NCI-H510A (cell line): ENCODE measurements at regions not wholly inside any gene's neighbourhood (a gene's known extent, or its start where the extent isn't known, plus 50 kb on each side); places are given as distances from the start of the nearest gene placed in this dataset.
A peak's percentile ranks its signal among the peaks of the same experiment; 100 is the strongest.
"Not testable (repeated sequence)": the region's sequence is repeated elsewhere in the genome, so short reads cannot be mapped to it uniquely, and the experiment has no call there.

Experiments
- DNase-seq: peaks from one replicate; lab custom pipeline; 2025; lab: John Stamatoyannopoulos, UW

GRCh38 chr7:51613911-51614357 lies 297.3 kb upstream of the COBL start:
- DNase-seq, result no peak

DNA sequence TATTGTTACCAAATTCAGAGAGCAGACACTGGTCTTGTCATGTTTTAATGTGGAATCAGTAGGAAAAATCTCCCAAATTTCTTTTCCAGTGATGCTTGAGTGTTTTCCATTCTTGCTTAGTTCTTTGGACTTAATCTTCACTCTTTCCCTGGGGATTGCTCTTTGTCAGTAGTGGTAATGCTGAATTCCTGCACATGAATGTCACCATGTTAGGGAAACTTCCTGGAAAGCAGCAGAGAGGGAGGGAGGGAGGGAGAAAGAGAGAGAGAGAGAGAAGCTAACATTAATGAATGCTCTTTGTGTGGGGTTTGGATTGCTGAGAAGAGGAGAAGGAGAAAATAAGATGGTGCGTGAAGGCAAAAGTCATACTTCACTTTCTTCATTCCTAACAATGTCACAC lies 295.3 kb upstream of the COBL start:
- no peak for DNase-seq

DNA sequence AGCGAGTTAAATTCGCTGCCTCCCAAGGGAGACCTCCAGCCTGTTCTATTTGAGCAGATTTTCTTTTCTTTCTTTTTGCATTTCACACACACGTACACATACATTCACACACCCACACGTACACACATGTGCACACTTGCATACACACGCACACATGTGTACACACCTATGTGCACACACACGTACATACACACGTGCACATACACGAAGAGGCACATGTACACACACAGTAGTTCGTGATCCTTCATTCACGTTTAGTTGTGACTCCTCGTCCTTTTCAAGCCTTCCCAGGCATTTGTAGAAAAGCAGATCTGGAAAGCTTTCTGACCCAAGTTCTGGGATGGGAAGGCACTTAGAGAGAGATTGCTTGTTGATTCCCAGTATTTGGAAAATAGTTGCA lies 290.8 kb upstream of the COBL start:
- DNase-seq, result no peak

- peak; percentile 19 for DNase-seq
These were observed 290.1 kb upstream of the COBL start for GRCh38 chr7:51606601-51607154.

GRCh38 chr7:51602376-51602775 lies 285.8 kb upstream of the COBL start:
- DNase-seq, result no peak

- no peak for DNase-seq
These were observed 284.9 kb upstream of the COBL start for GRCh38 chr7:51601461-51601860.

- DNase-seq, result not testable (repeated sequence)
These were observed 283.3 kb upstream of the COBL start for GRCh38 chr7:51599935-51600334.

DNA sequence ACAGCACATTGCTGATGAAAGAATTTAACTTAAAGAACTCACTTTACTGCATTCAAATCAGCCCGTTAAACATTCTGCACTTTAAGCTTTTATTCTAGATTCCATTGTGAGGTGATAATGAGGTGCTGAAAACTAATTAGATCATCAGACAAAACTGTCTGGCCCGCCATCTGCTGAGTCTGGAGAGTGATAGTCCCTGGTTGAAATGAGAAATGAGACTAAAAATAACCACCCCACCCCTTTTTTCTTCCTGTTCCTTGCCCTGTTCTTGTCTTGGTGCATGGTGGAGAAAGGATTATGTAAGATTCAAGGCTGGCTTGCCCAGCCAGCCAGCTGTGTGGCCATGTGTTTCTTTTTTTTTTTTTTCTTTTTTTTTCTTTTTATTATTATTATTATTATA lies 277.0 kb upstream of the COBL start:
- DNase-seq, result no peak

DNA sequence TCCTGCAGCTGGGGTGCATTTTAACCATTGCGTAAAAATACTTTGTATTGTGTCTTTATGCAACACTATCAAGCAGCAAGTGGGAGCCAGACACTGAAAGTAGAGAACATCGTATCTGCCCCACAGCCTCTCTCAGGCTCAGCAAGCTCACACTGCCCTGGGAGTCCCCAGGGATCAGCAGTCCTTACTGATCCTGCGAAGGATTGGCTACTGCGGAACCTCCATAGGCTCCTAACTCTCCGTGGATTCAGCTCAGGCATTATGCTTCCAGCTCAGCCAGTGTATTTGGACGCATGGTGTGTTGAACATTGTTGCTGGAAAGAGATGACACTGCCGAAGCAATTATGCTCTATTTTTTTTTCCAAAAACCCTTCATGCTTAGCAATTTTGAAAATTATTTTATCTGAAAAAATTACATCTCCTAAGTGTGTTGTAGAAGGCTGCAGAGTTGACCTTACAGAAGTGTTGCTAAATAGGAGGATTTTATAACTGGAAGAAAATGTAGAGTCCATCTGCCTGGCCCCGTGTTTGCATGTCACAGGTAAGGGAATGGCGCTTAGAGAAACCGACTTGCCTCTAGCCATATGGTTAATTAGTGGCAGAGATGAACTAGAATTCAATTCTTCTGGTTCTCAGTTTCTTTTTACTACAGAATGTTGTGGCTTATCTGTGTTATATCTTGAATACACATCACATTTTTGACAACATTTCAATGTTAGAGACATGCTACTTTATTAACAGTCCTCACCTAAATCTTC lies 276.4 kb upstream of the COBL start:
- DNase-seq, result no peak

DNA sequence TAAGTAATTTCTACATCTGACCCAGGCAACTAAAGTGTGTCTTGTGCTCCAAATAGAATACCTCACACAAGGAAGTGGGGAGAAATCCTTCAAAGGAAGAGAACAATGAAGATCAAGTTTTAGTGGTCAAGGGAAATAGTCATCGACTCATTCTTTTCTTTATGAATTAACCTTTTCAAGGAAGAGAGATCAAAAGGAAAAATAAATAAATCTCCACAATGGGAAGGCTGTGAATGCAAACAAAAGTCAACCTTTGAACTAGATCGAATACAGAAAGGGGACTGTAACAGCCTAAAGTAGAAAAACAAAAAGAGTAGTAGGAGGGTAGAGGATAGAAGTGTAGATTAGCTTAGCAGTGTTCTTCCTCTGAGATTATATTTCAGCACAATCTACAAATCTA lies 274.6 kb upstream of the COBL start:
- no peak for DNase-seq

DNA sequence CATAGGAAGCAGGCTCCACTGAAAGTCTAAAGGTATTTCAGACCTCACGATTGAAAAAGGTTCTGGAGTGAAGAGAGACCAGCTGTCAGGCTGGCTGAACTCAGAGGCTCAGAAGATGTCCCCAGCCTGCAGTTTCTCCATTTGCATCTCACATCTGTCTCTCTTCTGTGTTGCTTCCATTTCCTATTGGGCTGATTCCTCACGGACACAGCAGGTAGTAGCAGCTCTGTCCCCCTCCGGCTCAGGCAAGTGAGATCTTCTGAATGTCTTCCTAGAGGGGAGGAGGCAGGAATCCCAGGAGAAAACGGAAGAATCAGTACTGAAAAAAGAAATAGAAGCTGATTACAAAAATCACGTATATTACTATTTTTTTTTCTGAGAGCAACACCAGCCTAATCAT lies 274.1 kb upstream of the COBL start:
- DNase-seq, result no peak

DNA sequence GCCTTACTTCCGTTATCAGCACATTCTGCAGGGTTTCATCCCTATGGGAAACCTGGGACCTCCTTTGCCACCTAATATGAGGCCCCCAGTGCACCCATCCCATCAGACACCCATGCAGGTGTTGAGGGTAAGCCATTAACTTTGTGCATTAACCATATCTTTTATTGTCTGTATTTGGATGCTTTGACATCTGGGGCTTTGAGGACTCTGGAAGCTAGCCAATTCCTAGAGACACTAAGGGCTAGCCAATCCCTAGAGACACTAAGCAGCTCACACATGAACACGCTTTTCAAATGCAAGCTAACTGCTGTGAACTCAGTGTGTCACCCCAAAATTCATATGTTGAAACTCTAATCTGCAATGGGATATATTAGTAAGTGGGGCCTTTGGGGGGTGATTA lies 272.5 kb upstream of the COBL start:
- no peak for DNase-seq

- DNase-seq, result no peak
These were observed 271.0 kb upstream of the COBL start for GRCh38 chr7:51587604-51588003.

DNA sequence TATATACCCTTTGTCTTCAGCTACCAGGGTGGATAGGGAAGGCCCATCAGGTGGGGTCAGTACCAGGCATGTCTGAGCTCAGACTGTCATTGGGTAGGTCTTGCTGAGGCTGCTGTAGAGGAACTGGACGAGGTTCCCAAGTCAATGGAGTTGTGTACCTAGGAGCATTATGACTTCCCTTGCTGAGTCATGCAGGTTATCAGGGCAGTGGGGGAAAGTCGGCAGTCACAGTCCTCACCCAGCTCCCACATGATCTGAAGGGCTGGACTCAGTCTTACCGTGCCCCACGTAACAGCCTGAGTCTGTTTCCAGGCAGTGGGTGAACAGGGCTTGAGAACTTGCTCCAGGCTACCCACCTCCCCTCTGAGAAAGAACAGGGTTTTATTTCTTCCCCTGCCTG lies 260.8 kb upstream of the COBL start:
- DNase-seq, result no peak

DNA sequence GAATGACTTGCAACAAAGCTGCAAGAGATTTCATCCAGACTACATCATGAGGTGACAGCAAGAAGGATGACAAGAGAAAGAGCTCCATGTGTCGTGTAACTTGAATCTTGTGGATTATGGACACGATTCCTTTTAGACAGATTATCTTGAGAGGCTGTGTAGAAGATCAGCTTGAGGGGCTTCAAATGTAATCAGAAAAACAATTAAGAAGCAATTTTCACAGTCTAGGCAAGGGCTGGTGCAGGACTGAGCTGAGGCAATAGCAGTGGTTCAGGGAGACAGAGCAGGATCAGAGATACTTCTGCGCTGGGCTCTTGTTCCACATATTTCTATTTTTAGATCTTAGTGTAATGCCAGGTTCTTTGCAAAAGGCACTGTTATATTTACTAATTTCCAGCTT lies 253.0 kb upstream of the COBL start:
- DNase-seq, result no peak

DNA sequence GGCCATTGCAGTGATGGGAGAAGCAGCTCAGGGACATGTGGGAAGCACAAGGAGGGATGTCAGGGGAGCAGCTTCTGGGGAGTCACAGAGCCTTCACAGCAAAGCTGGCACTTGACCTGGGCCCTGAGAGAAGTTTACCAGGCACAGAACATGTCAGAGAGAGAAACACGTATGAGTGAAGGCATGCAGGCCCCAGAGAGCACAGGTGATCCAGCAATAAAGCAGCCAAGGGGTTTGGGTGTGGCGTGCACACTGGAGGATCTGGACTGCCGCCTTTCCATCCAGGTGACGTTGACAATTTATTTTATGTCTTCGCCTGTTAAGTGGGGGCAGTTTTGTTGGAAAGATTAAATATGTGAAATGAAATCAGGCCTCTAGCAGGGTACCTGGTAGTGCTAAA lies 252.6 kb upstream of the COBL start:
- no peak for DNase-seq

DNA sequence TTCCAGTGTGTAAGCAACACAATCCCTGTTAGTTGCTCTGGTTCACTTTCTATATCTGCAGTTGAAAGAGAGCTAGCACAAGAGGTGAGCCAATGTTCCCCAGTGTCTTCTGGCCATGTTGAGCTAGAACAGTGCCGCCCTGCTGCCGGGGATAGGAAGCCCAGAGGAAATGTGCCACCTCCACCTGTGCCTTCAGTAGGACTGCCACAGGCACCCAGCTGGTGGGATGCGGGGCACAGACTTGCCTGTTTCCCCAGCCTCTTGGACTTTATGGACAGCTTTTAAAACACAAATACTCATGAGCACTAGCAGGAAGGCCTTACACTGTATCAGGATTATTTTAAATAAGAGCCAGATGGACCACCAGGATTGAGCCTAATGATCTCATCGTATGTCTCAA lies 234.5 kb upstream of the COBL start:
- DNase-seq, result no peak

GRCh38 chr7:51545131-51545530 lies 228.5 kb upstream of the COBL start:
- DNase-seq, result peak; percentile 90

- DNase-seq, result peak; percentile 99
These were observed 227.4 kb upstream of the COBL start for GRCh38 chr7:51543801-51544553.

- DNase-seq, result not testable (repeated sequence)
These were observed 224.3 kb upstream of the COBL start for GRCh38 chr7:51540906-51541305.

DNA sequence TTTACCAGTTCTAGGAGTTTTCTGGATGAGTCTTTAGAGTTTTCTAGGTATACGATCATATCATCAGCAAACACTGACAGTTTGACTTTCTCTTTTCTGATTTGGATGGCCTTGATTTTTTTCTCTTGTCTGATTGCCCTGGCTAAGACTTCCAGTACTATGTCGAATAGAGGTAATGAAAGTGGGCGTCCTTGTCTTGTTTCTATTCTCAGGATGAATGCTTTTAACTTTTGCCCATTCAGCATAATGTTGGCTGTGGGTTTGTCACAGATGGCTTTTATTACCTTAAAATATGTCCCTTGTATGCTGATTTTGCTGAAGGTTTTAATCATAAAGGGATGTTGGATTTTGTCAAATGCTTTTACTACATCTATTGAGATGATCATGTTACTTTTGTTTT lies 223.2 kb upstream of the COBL start:
- DNase-seq, result no peak

DNA sequence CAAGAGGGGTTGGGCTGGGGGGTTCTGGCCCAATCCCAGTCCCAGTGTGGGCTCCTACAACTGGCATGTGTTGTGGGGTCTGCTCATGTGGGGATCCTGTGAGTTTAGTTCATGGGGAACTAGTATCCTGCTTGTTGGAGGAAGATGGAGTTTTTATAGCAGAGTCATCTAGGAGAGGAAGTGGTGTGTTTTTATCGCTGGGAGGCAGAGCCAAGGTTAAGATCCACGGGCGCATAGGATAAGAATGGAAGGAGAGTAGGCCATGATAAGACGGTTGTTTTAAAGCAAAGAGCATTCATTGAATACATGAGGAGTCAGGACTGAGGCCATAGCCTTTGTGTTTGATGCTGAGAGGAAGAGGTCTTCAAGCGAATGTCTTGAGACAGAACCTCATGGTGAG lies 211.6 kb upstream of the COBL start:
- no peak for DNase-seq

DNA sequence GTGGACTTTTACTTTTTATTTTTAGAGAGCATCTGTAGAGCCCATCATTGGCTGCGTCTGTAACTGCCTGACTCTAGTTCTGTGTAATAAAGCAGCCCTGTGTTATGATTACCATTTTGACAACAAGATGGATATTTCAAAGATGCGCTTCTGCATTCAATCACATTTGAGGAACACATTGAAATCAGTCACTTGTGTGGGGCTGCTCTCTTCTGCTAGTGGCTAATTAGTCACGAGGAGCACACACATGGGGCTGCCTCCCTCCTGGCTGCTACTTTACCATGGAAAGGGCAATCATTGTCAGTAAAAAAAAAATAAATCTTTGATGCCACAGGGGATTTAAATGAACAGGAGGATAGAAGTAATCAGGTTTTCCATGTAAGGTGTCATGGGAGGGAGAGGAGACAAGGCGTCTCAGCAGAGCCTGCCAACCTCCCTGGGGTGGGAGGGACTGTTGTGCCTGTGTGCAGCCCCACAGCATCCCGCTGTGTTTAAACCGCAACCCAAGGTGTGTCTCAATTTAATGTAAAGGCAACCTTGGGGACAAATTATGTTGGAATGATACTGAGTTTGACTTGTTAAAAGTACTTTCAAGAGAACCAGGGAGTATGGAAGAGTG lies 205.2 kb upstream of the COBL start:
- DNase-seq, result no peak
